Type B pancreatic cell (in vitro differentiated cells): ENCODE measurements at regions not wholly inside any gene's neighbourhood (a gene's known extent, or its start where the extent isn't known, plus 50 kb on each side); places are given as distances from the start of the nearest gene placed in this dataset.

ENCODE experiments used
- DNase-seq: peaks from one replicate; pipeline ENCODE4 v3.0.0; 2021; ENCODE audit warnings: mixed read lengths; ENCODE audit not compliant: unreplicated experiment; ENCODE audit errors: extremely low spot score
- H3K27ac Mint-ChIP-seq: 2 replicates; pipeline ENCODE4 v1.8.0; 2021; ENCODE audit warnings: mild to moderate bottlenecking, mixed read lengths
- H3K27me3 Mint-ChIP-seq: 2 replicates; pipeline ENCODE4 v1.8.0; 2021; ENCODE audit warnings: mixed read lengths
- H3K36me3 Mint-ChIP-seq: 2 replicates; pipeline ENCODE4 v1.8.0; 2021; ENCODE audit warnings: mixed read lengths
- H3K4me1 Mint-ChIP-seq: one replicate; pipeline ENCODE4 v1.8.0; 2021; ENCODE audit warnings: mixed read lengths; ENCODE audit not compliant: unreplicated experiment
- H3K4me3 Mint-ChIP-seq: 2 replicates; pipeline ENCODE4 v1.8.0; 2021; ENCODE audit warnings: mild to moderate bottlenecking, mixed read lengths
- H3K9me3 Mint-ChIP-seq: 2 replicates; pipeline ENCODE4 v1.8.0; 2021; ENCODE audit warnings: mixed read lengths
- CTCF ChIP-seq: fragments of 200-600 bp; sonication (generic); conservative IDR thresholded peaks from 2 replicates; pipeline ENCODE4 v1.5.0; 2021; ENCODE audit warnings: antibody characterized with exemption, mild to moderate bottlenecking

GRCh38 chr17:71548540-71549190, 572.2 kb upstream of the SOX9 start:
- Mint-ChIP-seq H3K4me3 (no peak overlapping the region), H3K36me3 (no peaks in the 10 kb centered on the region), H3K4me1 (no peaks in the 10 kb centered on the region), H3K27me3 (peaks cover 4% of the 10 kb centered on the region), H3K9me3 (peaks cover 3% of the 10 kb centered on the region), H3K27ac (no peak overlapping the region)
- TF ChIP-seq CTCF: no peak
- DNase-seq: no peak

GRCh38 chr17:71550675-71551074, 570.1 kb upstream of the SOX9 start:
- Mint-ChIP-seq H3K4me3 (no peak overlapping the region), H3K4me1 (no peaks in the 10 kb centered on the region)
- no peak for DNase-seq

GRCh38 chr17:71553381-71553780, 567.4 kb upstream of the SOX9 start:
- Mint-ChIP-seq H3K27me3 (peaks cover 2% of the 10 kb centered on the region), H3K4me3 (no peak overlapping the region), H3K9me3 (no peaks in the 10 kb centered on the region), H3K36me3 (no peaks in the 10 kb centered on the region), H3K27ac (no peak overlapping the region), H3K4me1 (no peaks in the 10 kb centered on the region)
- DNase-seq: no peak
- TF ChIP-seq CTCF: no peak

More at GRCh38 chr17:71550675-71551074, 570.1 kb upstream of the SOX9 start:
- TF ChIP-seq CTCF: no peak
- Mint-ChIP-seq H3K36me3 (no peaks in the 10 kb centered on the region), H3K9me3 (peaks cover 3% of the 10 kb centered on the region), H3K27me3 (no peaks in the 10 kb centered on the region), H3K27ac (no peak overlapping the region)

GRCh38 chr17:71558901-71559300, 561.9 kb upstream of the SOX9 start:
- Mint-ChIP-seq H3K4me1 (peaks cover 5% of the 10 kb centered on the region), H3K9me3 (no peaks in the 10 kb centered on the region), H3K27me3 (peaks cover 14% of the 10 kb centered on the region), H3K36me3 (no peaks in the 10 kb centered on the region), H3K27ac (no peak overlapping the region), H3K4me3 (no peak overlapping the region)
- no peak for DNase-seq
- TF ChIP-seq CTCF: no peak

GRCh38 chr17:71572343-71572742, 548.5 kb upstream of the SOX9 start:
- Mint-ChIP-seq H3K4me3 (no peak overlapping the region), H3K36me3 (no peaks in the 10 kb centered on the region), H3K9me3 (peaks cover 5% of the 10 kb centered on the region), H3K4me1 (no peaks in the 10 kb centered on the region), H3K27ac (no peak overlapping the region), H3K27me3 (peaks cover 7% of the 10 kb centered on the region)
- no peak for DNase-seq
- TF ChIP-seq CTCF: no peak

- Mint-ChIP-seq H3K27me3 (no peaks in the 10 kb centered on the region), H3K27ac (no peak overlapping the region), H3K9me3 (peaks cover 13% of the 10 kb centered on the region), H3K36me3 (no peaks in the 10 kb centered on the region), H3K4me1 (no peaks in the 10 kb centered on the region), H3K4me3 (no peak overlapping the region)
- TF ChIP-seq CTCF: no peak
- DNase-seq: no peak
These were observed 542.4 kb upstream of the SOX9 start for GRCh38 chr17:71578446-71578845.
